Neural progenitor cell (in vitro differentiated cells): ENCODE measurements at regions not wholly inside any gene's neighbourhood (a gene's known extent, or its start where the extent isn't known, plus 50 kb on each side); places are given as distances from the start of the nearest gene placed in this dataset.

Source experiments
- CTCF ChIP-seq: fragments of 200-600 bp; sonication (generic); IDR thresholded peaks from 2 replicates; pipeline ENCODE4 v1.5.1; 2017; ENCODE audit warnings: antibody characterized with exemption, mild to moderate bottlenecking
- EZH2 ChIP-seq: fragments of 200-600 bp; sonication (generic); IDR thresholded peaks from 2 replicates; pipeline ENCODE4 v1.6.1; 2017; ENCODE audit warnings: antibody characterized with exemption, mild to moderate bottlenecking, moderate library complexity
- EZH2phosphoT487 ChIP-seq: fragments of 200-600 bp; sonication (generic); IDR thresholded peaks from 2 replicates; pipeline ENCODE4 v1.6.1; 2017; ENCODE audit warnings: antibody characterized with exemption

- TF ChIP-seq EZH2 (no peak), EZH2phosphoT487 (no peak), CTCF (no peak)
Observed at GRCh38 chr20:24236963-24237362, 232.5 kb upstream of the SYNDIG1 start.
